ENCODE measurements at regions not wholly inside any gene's neighbourhood (a gene's known extent, or its start where the extent isn't known, plus 50 kb on each side); places are given as distances from the start of the nearest gene placed in this dataset.

DNA sequence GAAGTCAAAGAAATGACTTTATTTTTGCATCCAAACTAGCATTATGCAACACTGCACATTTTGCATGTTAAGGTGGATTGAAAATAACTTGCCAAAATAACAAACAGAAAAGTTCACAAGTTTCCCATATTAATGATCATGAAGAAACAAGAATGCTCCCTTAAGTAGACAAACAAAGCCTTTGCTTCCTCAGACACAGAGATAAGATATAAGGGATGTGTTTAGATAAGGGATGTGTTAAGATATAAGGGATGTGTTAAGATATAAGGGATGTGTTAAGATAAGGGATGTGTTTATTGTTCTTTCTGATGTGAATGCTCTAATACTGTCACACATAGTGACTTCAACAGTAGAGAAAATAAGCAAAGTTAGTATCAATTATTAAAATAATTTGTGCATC lies 174.8 kb downstream of the GABRG2 start:
- H3K79me2 ChIP-seq (ENCODE audit: control insufficient read depth, insufficient read depth, low read length) = no peaks in the 10 kb centered on the region
- DNase-seq (ENCODE audit: low read depth, low spot score) (no peak), FAIRE-seq (no peak)
- TF ChIP-seq EZH2 (IDR thresholded peaks at IDR 0.05; ENCODE audit: low read length) = no peak
- TF ChIP-seq, protein P1, sequence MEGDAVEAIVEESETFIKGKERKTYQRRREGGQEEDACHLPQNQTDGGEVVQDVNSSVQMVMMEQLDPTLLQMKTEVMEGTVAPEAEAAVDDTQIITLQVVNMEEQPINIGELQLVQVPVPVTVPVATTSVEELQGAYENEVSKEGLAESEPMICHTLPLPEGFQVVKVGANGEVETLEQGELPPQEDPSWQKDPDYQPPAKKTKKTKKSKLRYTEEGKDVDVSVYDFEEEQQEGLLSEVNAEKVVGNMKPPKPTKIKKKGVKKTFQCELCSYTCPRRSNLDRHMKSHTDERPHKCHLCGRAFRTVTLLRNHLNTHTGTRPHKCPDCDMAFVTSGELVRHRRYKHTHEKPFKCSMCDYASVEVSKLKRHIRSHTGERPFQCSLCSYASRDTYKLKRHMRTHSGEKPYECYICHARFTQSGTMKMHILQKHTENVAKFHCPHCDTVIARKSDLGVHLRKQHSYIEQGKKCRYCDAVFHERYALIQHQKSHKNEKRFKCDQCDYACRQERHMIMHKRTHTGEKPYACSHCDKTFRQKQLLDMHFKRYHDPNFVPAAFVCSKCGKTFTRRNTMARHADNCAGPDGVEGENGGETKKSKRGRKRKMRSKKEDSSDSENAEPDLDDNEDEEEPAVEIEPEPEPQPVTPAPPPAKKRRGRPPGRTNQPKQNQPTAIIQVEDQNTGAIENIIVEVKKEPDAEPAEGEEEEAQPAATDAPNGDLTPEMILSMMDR (optimal IDR thresholded peaks at IDR 0.05 in 1 of 3, IDR thresholded peaks at IDR 0.05 in 1 of 3, conservative IDR thresholded peaks at IDR 0.05 in 1 of 3; ENCODE audit: extremely low read depth in 1 of 3, insufficient read depth in 2 of 3, low read length in 3 of 3) = no peak
- no peaks in the 10 kb centered on the region for H3K9me3 ChIP-seq (ENCODE audit: control insufficient read depth, low read depth, low read length)
- H4K20me1 ChIP-seq (ENCODE audit: control insufficient read depth, extremely low read depth, insufficient read depth, low read length) = no peaks in the 10 kb centered on the region
- no peak overlapping the region for H2AFZ ChIP-seq (ENCODE audit: control insufficient read depth, low read length)
- dilution Hi-C loops (cut with MboI; ENCODE audit: extremely low pct_ligation_motif_present, low sequenced_read_pairs) = no loop called here
- H3K9me1 ChIP-seq (ENCODE audit: control insufficient read depth, extremely low read depth, insufficient read depth, low read length) = no peaks in the 10 kb centered on the region
- H3K4me1 ChIP-seq (ENCODE audit: control insufficient read depth, extremely low read depth, insufficient read depth, low read length) = no peaks in the 10 kb centered on the region
- H3K36me3 ChIP-seq (ENCODE audit: control insufficient read depth in 2 of 2, extremely low read depth in 1 of 2, insufficient read depth in 2 of 2, low read length in 2 of 2) = no peaks in the 10 kb centered on the region
- no peak overlapping the region for H3K4me2 ChIP-seq (ENCODE audit: control insufficient read depth, extremely low read depth, insufficient read depth, low read depth, low read length)
- no peak overlapping the region for H3K9ac ChIP-seq (ENCODE audit: control insufficient read depth, extremely low read depth, insufficient read depth, low read length)
- no peak overlapping the region for H3K27ac ChIP-seq (ENCODE audit: control insufficient read depth, insufficient read depth, low read length)
- no peaks in the 10 kb centered on the region for H3K27me3 ChIP-seq (ENCODE audit: control insufficient read depth, extremely low read depth, insufficient read depth, low read length)
- H3K4me3 ChIP-seq (ENCODE audit: control insufficient read depth in 2 of 3, extremely low read depth in 1 of 3, insufficient read depth in 2 of 3, low read depth in 1 of 3, low read length in 3 of 3) = no peak overlapping the region

DNA sequence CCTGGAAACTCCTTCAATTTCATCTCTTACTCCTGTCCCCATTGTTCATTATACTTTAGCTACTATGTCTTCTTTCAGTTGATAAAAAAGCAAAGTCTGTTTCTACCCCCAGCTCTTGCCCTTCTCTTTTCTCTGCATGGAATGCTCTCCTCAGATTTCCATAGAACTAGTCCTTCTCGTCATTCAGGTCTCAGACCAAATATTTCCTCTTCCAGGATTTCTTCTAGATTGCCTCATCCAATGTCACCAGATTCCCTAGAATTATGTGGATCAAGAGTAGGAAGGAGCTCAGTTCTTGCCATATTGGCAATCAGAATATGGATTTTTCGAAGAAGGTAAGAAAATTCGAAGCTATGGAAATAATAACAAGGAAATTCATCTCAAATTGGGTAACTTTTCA lies 176.1 kb downstream of the GABRG2 start:
- Histone ChIP-seq H3K4me2 (ENCODE audit: control insufficient read depth, extremely low read depth, insufficient read depth, low read depth, low read length) (no peak overlapping the region), H3K9ac (ENCODE audit: control insufficient read depth, extremely low read depth, insufficient read depth, low read length) (no peak overlapping the region), H3K79me2 (ENCODE audit: control insufficient read depth, insufficient read depth, low read length) (no peaks in the 10 kb centered on the region), H3K27me3 (ENCODE audit: control insufficient read depth, extremely low read depth, insufficient read depth, low read length) (no peaks in the 10 kb centered on the region), H3K36me3 (ENCODE audit: control insufficient read depth in 2 of 2, extremely low read depth in 1 of 2, insufficient read depth in 2 of 2, low read length in 2 of 2) (no peaks in the 10 kb centered on the region), H3K4me3 (ENCODE audit: control insufficient read depth in 2 of 3, extremely low read depth in 1 of 3, insufficient read depth in 2 of 3, low read depth in 1 of 3, low read length in 3 of 3) (no peak overlapping the region), H2AFZ (ENCODE audit: control insufficient read depth, low read length) (no peak overlapping the region), H3K9me1 (ENCODE audit: control insufficient read depth, extremely low read depth, insufficient read depth, low read length) (no peaks in the 10 kb centered on the region), H3K27ac (ENCODE audit: control insufficient read depth, insufficient read depth, low read length) (no peak overlapping the region), H4K20me1 (ENCODE audit: control insufficient read depth, extremely low read depth, insufficient read depth, low read length) (no peaks in the 10 kb centered on the region), H3K4me1 (ENCODE audit: control insufficient read depth, extremely low read depth, insufficient read depth, low read length) (no peaks in the 10 kb centered on the region), H3K9me3 (ENCODE audit: control insufficient read depth, low read depth, low read length) (no peaks in the 10 kb centered on the region)
- TF ChIP-seq, protein P1 (optimal IDR thresholded peaks at IDR 0.05 in 1 of 3, IDR thresholded peaks at IDR 0.05 in 1 of 3, conservative IDR thresholded peaks at IDR 0.05 in 1 of 3; ENCODE audit: extremely low read depth in 1 of 3, insufficient read depth in 2 of 3, low read length in 3 of 3) = no peak
- TF ChIP-seq EZH2 (IDR thresholded peaks at IDR 0.05; ENCODE audit: low read length) = no peak
- FAIRE-seq (no peak), DNase-seq (ENCODE audit: low read depth, low spot score) (no peak)
- dilution Hi-C loops (cut with MboI; ENCODE audit: extremely low pct_ligation_motif_present, low sequenced_read_pairs) = no loop called here

Measured in keratinocyte (primary cell).